ENCODE measurements at regions not wholly inside any gene's neighbourhood (a gene's known extent, or its start where the extent isn't known, plus 50 kb on each side); places are given as distances from the start of the nearest gene placed in this dataset.
"Not testable (repeated sequence)": the region's sequence is repeated elsewhere in the genome, so short reads cannot be mapped to it uniquely, and the experiment has no call there.

- no peak for DNase-seq (ENCODE audit: low read depth, low spot score)
These were observed 60.9 kb upstream of the RAB6C start for GRCh38 chr2:129918604-129919003.

DNA sequence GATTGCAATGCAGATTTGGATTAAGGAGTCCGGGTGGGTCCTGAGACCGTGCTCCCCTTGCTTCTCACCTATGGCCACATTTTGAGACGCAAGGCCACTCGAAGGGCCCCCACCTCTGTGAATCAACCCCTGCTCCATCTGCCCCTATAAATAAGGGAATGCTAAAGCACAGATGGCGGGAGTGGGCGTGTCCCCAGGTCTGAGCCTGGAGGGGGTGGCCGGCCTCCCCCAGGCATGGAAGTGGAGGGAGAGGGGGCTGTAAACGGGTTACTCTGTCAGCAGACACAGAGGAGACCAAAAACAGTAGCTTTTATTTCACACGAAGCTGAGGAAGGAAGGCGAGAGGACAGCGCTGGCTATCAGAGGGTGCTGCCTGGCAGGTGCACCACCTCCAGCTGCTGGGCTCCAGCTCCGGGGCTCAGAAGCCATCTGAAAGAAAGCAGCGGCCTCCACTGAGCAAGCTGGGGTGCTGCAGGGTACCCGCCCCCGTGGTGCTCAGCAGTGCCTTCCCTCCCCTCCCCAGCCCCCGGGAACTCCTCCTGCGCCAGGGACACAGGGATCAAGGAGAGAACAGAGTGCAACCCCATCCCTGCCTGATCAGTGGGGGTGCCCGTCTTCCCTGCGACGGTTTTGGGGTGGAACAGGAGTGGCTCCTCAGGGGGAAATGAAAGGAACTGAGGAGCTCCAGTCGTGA, 56.7 kb upstream of the RAB6C start:
- DNase-seq (ENCODE audit: low read depth, low spot score), result no peak

- no peak for DNase-seq (ENCODE audit: low read depth, low spot score)
These were observed 56.0 kb upstream of the RAB6C start for GRCh38 chr2:129923265-129924091.

GRCh38 chr2:129924115-129924514, 55.4 kb upstream of the RAB6C start:
- DNase-seq (ENCODE audit: low read depth, low spot score), result not testable (repeated sequence)

GRCh38 chr2:129925381-129925780, 54.1 kb upstream of the RAB6C start:
- DNase-seq (ENCODE audit: low read depth, low spot score), result no peak

- DNase-seq (ENCODE audit: low read depth, low spot score), result no peak
These were observed 51.8 kb upstream of the RAB6C start for GRCh38 chr2:129927696-129928095.

DNA sequence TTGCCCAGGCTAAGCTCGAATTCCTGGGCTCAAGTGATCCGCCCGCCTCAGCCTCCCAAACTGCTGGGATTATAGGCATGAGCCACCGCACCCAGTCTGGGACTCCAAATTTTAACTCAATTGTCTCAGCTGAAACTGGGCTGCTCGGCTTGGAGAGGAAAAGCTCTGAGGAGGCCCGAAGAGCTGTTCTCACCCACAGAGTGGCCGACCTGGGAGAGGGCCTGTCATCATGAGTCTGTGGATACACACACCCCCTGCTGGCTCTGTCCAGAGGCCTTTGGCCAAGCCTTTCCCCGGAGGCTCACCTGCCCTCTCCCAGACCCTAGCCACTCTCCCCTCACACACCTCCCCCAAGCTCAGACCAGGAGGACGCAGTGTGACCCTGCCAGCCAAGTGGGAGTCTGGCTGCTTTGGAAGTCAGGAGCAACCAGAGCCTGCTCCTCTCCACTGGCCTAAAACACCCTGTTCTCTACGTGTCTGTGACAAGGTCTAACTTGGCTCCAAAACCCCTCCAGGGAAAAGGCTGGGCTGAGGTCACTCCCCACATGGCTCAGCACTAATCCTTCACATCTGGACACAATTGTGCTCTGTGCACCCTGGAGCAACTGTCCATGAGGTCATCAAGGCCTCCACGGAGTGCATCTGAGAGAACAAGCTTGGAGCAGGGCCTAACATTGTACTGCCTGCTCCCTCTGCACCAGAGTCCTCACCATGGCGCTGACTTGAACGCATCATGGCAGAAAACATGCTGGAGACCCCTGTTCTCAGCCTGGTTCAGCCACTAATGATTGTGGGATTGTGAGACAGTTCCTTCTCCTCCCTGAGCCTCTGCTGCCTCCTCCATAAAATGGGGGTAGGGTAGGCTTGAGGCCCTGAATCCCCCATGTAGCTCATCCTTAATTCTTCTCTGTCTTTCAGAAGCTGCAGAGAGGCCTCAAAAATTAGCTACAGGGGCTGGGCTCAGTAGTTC, 49.9 kb upstream of the RAB6C start:
- DNase-seq (ENCODE audit: low read depth, low spot score), result no peak

Data from smooth muscle cell of the brain vasculature (primary cell).